ENCODE measurements at regions not wholly inside any gene's neighbourhood (a gene's known extent, or its start where the extent isn't known, plus 50 kb on each side); places are given as distances from the start of the nearest gene placed in this dataset.

DNA sequence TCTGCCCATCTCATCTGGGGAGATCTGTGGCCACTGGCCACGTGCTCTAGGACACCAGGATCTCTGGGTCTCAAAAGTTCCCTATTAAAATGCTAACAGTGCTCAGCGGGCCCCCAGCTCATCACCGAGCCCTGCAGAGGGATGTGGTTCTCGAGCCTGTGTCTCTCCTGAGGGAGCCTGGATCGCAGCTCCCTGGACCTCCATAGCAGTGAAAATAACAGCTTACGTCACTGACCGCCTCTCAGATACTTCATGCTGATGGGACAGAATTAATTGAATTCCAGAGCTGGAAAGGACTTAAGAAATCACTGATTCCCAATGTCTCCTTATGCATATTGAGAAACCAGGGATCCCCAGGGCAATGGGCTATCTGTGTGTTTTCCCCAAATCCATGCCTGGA lies 90.0 kb downstream of the GALR1 start:
- 40% methylated on average over 2 of the region's 7 CpGs for WGBS (ENCODE audit: low lambda C conversion rate)
- no peaks in the 10 kb centered on the region for H3K9me3 ChIP-seq (ENCODE audit: low read length)
- in situ Hi-C loops (cut with HindIII; ENCODE audit: extremely low pct_ligation_motif_present, low pct_unique_long_range_greater_than_20kb) (no loop called here), intact Hi-C loops (cut with micrococcal nuclease; ENCODE audit: unreplicated experiment) (no loop called here)
- H3K9ac ChIP-seq (ENCODE audit: insufficient read depth, low read depth, low read length) = no peak overlapping the region
- ATAC-seq = no peak
- H2AFZ ChIP-seq (ENCODE audit: low read length) = no peak overlapping the region
- H3K4me3 ChIP-seq (replicated peaks in 1 of 3; ENCODE audit: insufficient read depth in 1 of 3, low read depth in 2 of 3, low read length in 3 of 3) = no peak overlapping the region
- H3K4me1 ChIP-seq (ENCODE audit: insufficient read depth, low read length) = no peaks in the 10 kb centered on the region
- no peak for DNase-seq (ENCODE audit: low spot score)
- no peak overlapping the region for H3K4me2 ChIP-seq (ENCODE audit: low read depth, low read length)
- no peaks in the 10 kb centered on the region for H4K20me1 ChIP-seq (ENCODE audit: insufficient read depth, low read length)
- ChIA-PET CTCF (ENCODE audit: low intra/inter-chr PET ratio, low total read pairs) (no interaction called here), POLR2A (no interaction called here)
- BruUV-seq (replicated peaks) = no TSS peak
- no peak for FAIRE-seq
- no peak overlapping the region for H3K27ac ChIP-seq (ENCODE audit: extremely low read length, insufficient read depth, low read length)
- peaks cover 2 to 22% of the 10 kb centered on the region in 2 experiments; a peak in 2 of 5 replicates for H3K27me3 ChIP-seq (ENCODE audit: control insufficient read depth in 1 of 2, insufficient read depth in 2 of 2, low read length in 2 of 2)
- TF ChIP-seq CREB1 (IDR thresholded peaks at IDR 0.05) = peak; percentile 6; the same call in 1 of the 2 replicates
- no peak for TF ChIP-seq CREB1 (CRISPR knock-in tag; IDR thresholded peaks at IDR 0.05)
- TF ChIP-seq ZFY (CRISPR knock-in tag; IDR thresholded peaks at IDR 0.05) = no peak
- no peaks in the 10 kb centered on the region for H3K36me3 ChIP-seq (replicated peaks in 1 of 2; ENCODE audit: control insufficient read depth in 1 of 2, insufficient read depth in 2 of 2, low read length in 2 of 2)
- no peaks in the 10 kb centered on the region for H3K79me2 ChIP-seq (ENCODE audit: insufficient read depth, low read length)

DNA sequence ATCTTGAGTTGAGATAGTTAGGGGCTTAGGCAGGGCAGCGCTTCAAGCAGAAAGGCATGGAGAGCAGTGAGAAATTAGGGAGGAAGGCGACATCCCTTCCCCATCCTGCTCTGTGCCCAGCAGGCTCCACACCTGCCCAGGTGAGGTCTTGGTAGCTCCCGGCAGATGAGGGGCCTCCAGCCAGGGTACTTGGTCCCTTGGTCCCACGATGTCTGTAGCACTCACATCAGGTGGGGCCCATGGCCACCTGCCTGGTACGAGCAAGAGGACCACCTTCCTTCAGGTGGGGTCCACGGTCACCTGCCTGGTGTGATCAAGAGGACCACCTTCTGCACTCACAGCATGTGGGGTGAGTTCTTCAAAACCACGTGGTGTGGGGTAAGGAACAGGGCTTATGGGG lies 91.2 kb downstream of the GALR1 start:
- no peaks in the 10 kb centered on the region for H4K20me1 ChIP-seq (ENCODE audit: insufficient read depth, low read length)
- no peaks in the 10 kb centered on the region for H3K36me3 ChIP-seq (replicated peaks in 1 of 2; ENCODE audit: control insufficient read depth in 1 of 2, insufficient read depth in 2 of 2, low read length in 2 of 2)
- no peak for ATAC-seq
- ChIA-PET CTCF (ENCODE audit: low intra/inter-chr PET ratio, low total read pairs) (no interaction called here), POLR2A (no interaction called here)
- TF ChIP-seq ZNF484 (CRISPR knock-in tag; IDR thresholded peaks at IDR 0.05; ENCODE audit: borderline replicate concordance, low read depth) = no peak
- H3K27me3 ChIP-seq (ENCODE audit: control insufficient read depth in 1 of 2, insufficient read depth in 2 of 2, low read length in 2 of 2) = peaks cover 2 to 26% of the 10 kb centered on the region in 2 experiments; a peak in 2 of 5 replicates
- H3K79me2 ChIP-seq (ENCODE audit: insufficient read depth, low read length) = no peaks in the 10 kb centered on the region
- H3K4me3 ChIP-seq (replicated peaks in 1 of 3; ENCODE audit: insufficient read depth in 1 of 3, low read depth in 2 of 3, low read length in 3 of 3) = no peak overlapping the region
- no peak overlapping the region for H2AFZ ChIP-seq (ENCODE audit: low read length)
- in situ Hi-C loops (cut with HindIII; ENCODE audit: extremely low pct_ligation_motif_present, low pct_unique_long_range_greater_than_20kb) = no loop called here
- WGBS (ENCODE audit: low lambda C conversion rate) = 0% methylated on average over 3 of the region's 7 CpGs
- no TSS peak for BruUV-seq (replicated peaks)
- no peak overlapping the region for H3K4me2 ChIP-seq (ENCODE audit: low read depth, low read length)
- intact Hi-C loops (cut with micrococcal nuclease; ENCODE audit: unreplicated experiment) = no loop called here
- H3K9me3 ChIP-seq (ENCODE audit: low read length) = no peaks in the 10 kb centered on the region
- no peak overlapping the region for H3K27ac ChIP-seq (ENCODE audit: extremely low read length, insufficient read depth, low read length)
- no peak overlapping the region for H3K9ac ChIP-seq (ENCODE audit: insufficient read depth, low read depth, low read length)
- FAIRE-seq = no peak
- no peak for DNase-seq (ENCODE audit: low spot score)
- H3K4me1 ChIP-seq (ENCODE audit: insufficient read depth, low read length) = no peaks in the 10 kb centered on the region

Data from HepG2 (cell line).